HL-60 (cell line): ENCODE measurements at regions not wholly inside any gene's neighbourhood (a gene's known extent, or its start where the extent isn't known, plus 50 kb on each side); places are given as distances from the start of the nearest gene placed in this dataset.

Experiments
- DNase-seq, 2 experiments: peaks; one replicate each; pipeline ENCODE4 v3.0.0-alpha.2; 2010 to 2020; ENCODE audit warnings: low read depth in 1 of 2, low spot score in 1 of 2
- H3K27ac ChIP-seq: fragments of 250-450 bp; sonication (Bioruptor Pico); replicated peaks from 2 replicates; pipeline ENCODE4 v1.5.1; 2020; ENCODE audit warnings: mild to moderate bottlenecking, moderate library complexity
- H3K27me3 ChIP-seq: fragments of 250-450 bp; sonication (Bioruptor Pico); 2 replicates; pipeline ENCODE4 v1.5.1; 2021; ENCODE audit warnings: mild to moderate bottlenecking, moderate library complexity; ENCODE audit not compliant: insufficient read depth, poor library complexity, severe bottlenecking
- H3K4me3 ChIP-seq: replicated peaks from 2 replicates; pipeline ENCODE4 v1.5.1; 2011; ENCODE audit warnings: mild to moderate bottlenecking, control low read depth, low read length; ENCODE audit not compliant: insufficient read depth
- CTCF ChIP-seq: IDR thresholded peaks from one replicate; pipeline ENCODE4 v1.5.1; 2011; ENCODE audit warnings: low read length, control low read depth, inconsistent platforms; ENCODE audit not compliant: insufficient read depth
- GABPA ChIP-seq: IDR thresholded peaks from 2 replicates; pipeline ENCODE4 v1.6.1; 2012; ENCODE audit warnings: low read depth
- POLR2AphosphoS5 ChIP-seq: IDR thresholded peaks from 2 replicates; pipeline ENCODE4 v1.6.1; 2012; ENCODE audit warnings: low read depth
- REST ChIP-seq: IDR thresholded peaks from 2 replicates; pipeline ENCODE4 v1.6.1; 2012; ENCODE audit warnings: low read depth; ENCODE audit not compliant: insufficient replicate concordance
- SPI1 ChIP-seq: IDR thresholded peaks from 2 replicates; pipeline ENCODE4 v1.6.1; 2012; ENCODE audit warnings: low read depth, mild to moderate bottlenecking, borderline replicate concordance

DNA sequence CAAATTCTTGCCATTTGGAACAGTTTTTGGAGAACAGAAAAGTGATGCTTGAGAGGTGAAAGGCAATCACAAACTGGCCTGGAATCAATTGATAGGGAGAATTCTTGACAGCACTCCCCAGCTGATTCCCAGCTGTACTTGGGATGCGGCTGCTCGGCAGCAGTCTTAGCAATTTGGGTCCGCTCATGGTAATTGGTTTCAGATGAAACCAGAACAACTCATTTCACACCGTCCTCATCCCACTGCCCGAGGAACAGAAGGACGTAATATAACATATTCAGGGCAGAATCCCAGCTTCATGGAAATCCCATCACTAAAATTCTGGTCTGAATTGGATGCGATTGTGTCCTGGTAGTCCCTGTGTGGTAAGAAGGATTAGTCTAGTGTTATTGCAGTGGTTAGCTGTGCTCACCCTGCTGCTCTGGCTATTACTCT is 223.3 kb upstream of the FERD3L start:
- TF ChIP-seq CTCF (no peak), GABPA (no peak), SPI1 (no peak), REST (no peak), POLR2AphosphoS5 (no peak)
- Histone ChIP-seq H3K27ac (no peak overlapping the region), H3K27me3 (no peaks in the 10 kb centered on the region), H3K4me3 (no peak overlapping the region)
- DNase-seq = no peak

GRCh38 chr7:19364950-19365349 is 219.7 kb upstream of the FERD3L start:
- Histone ChIP-seq H3K27me3 (no peaks in the 10 kb centered on the region), H3K4me3 (no peak overlapping the region), H3K27ac (no peak overlapping the region)
- no peak for TF ChIP-seq REST
- TF ChIP-seq CTCF = no peak
- no peak for TF ChIP-seq GABPA
- TF ChIP-seq POLR2AphosphoS5 = no peak
- no peak for TF ChIP-seq SPI1
- DNase-seq = no peak

DNA sequence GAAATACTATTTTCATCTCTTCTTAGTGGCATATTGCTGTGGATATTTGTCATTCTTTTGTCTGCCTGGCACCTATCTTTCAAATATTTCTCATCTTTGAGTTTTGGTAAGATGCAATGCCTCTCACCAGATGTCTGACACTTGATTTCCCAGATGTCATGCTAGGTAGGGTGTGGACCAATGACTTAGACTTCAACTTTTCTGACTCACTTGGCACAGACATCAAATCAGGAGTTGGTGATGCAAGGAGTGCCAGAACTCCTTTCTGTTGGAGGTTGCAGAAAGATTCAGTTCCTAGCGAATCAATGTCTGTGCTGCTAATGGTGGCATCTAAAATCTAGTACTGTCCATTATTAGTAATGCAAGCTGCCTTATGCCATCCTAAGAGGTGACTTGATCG is 216.9 kb upstream of the FERD3L start:
- no peak for TF ChIP-seq SPI1
- no peak for TF ChIP-seq POLR2AphosphoS5
- TF ChIP-seq GABPA = no peak
- no peak for TF ChIP-seq CTCF
- H3K27me3 ChIP-seq = no peaks in the 10 kb centered on the region
- no peak for DNase-seq
- H3K27ac ChIP-seq = no peak overlapping the region
- no peak overlapping the region for H3K4me3 ChIP-seq

- TF ChIP-seq SPI1 = no peak
- no peak for TF ChIP-seq CTCF
- no peak for TF ChIP-seq POLR2AphosphoS5
- TF ChIP-seq GABPA = no peak
- no peak for TF ChIP-seq REST
- Histone ChIP-seq H3K27me3 (no peaks in the 10 kb centered on the region), H3K27ac (no peak overlapping the region), H3K4me3 (no peak overlapping the region)
- DNase-seq = no peak
Measured at GRCh38 chr7:19353180-19353579, 208.0 kb upstream of the FERD3L start.
